CD14-positive monocyte (primary cell): ENCODE measurements at regions not wholly inside any gene's neighbourhood (a gene's known extent, or its start where the extent isn't known, plus 50 kb on each side); places are given as distances from the start of the nearest gene placed in this dataset.

Experiments
- DNase-seq, 3 donors: peaks; one replicate each; pipeline ENCODE4 v3.0.0-alpha.2; 2011 to 2022
- H2AFZ ChIP-seq: 2 replicates; pipeline ENCODE4 v1.6.0; 2012; ENCODE audit warnings: mild to moderate bottlenecking, low read depth, low read length, inconsistent platforms; ENCODE audit not compliant: insufficient read depth, poor library complexity, severe bottlenecking
- H3K27ac ChIP-seq, 2 donors: 1 replicate in 1 of 2; 2 replicates in 1 of 2; pipeline ENCODE4 v1.5.1; 2012 to 2013; ENCODE audit warnings: low read length in 2 of 2, control low read depth in 1 of 2, inconsistent platforms in 1 of 2, low read depth in 1 of 2, mild to moderate bottlenecking in 1 of 2
- H3K27me3 ChIP-seq, 2 donors: one replicate each; pipeline versions ENCODE4 v1.6.0 to v1.6.1; 2011 to 2013; ENCODE audit warnings: low read length in 2 of 2; ENCODE audit not compliant: control insufficient read depth in 2 of 2, insufficient read depth in 2 of 2
- H3K36me3 ChIP-seq, 2 donors: replicated peaks in 1 of 2; 1 replicate in 1 of 2; 2 replicates in 1 of 2; pipeline versions ENCODE4 v1.5.1 to v1.6.1; 2012 to 2013; ENCODE audit warnings: low read length in 2 of 2, control low read depth in 1 of 2, inconsistent platforms in 1 of 2, mild to moderate bottlenecking in 1 of 2; ENCODE audit not compliant: insufficient read depth in 2 of 2, control insufficient read depth in 1 of 2
- H3K4me1 ChIP-seq, 2 donors: 1 replicate in 1 of 2; 2 replicates in 1 of 2; pipeline versions ENCODE4 v1.5.1 to v1.6.1; 2012 to 2013; ENCODE audit warnings: low read length in 2 of 2, control low read depth in 1 of 2, inconsistent platforms in 1 of 2, mild to moderate bottlenecking in 1 of 2, moderate library complexity in 1 of 2; ENCODE audit not compliant: insufficient read depth in 2 of 2, control insufficient read depth in 1 of 2
- H3K4me2 ChIP-seq: replicated peaks from 2 replicates; pipeline ENCODE3; 2012; ENCODE audit warnings: low read length, moderate library complexity, mild to moderate bottlenecking; ENCODE audit not compliant: poor library complexity, severe bottlenecking; ENCODE audit errors: extremely low read depth
- H3K4me3 ChIP-seq, 3 experiments: fragments of 200-600 bp in 1 of 3; sonication (generic) in 1 of 3; replicated peaks in 1 of 3; 1 replicate in 2 of 3; 2 replicates in 1 of 3; pipeline ENCODE4 v1.5.1; 2011 to 2013; ENCODE audit warnings: low read length in 3 of 3, mild to moderate bottlenecking in 3 of 3, control low read depth in 2 of 3, low read depth in 2 of 3, inconsistent platforms in 1 of 3, moderate library complexity in 1 of 3
- H3K79me2 ChIP-seq: 2 replicates; pipeline ENCODE4 v1.6.0; 2012; ENCODE audit warnings: mild to moderate bottlenecking, control low read depth, inconsistent platforms, low read length, moderate library complexity; ENCODE audit not compliant: insufficient read depth
- H3K9ac ChIP-seq: 2 replicates; pipeline ENCODE4 v1.6.0; 2017; ENCODE audit warnings: low read length, mild to moderate bottlenecking; ENCODE audit not compliant: insufficient read depth, poor library complexity, severe bottlenecking
- H3K9me3 ChIP-seq, 2 donors: replicated peaks in 1 of 2; 1 replicate in 1 of 2; 2 replicates in 1 of 2; pipeline versions ENCODE4 v1.5.1 to v1.6.1; 2012 to 2013; ENCODE audit warnings: low read length in 2 of 2, control low read depth in 1 of 2; ENCODE audit not compliant: control insufficient read depth in 1 of 2, insufficient read depth in 1 of 2
- H4K20me1 ChIP-seq: 2 replicates; pipeline ENCODE4 v1.6.0; 2012; ENCODE audit warnings: mild to moderate bottlenecking, low read length, control low read depth, moderate library complexity; ENCODE audit not compliant: insufficient read depth
- H3K27ac Mint-ChIP-seq, 7 donors: one replicate each; pipeline ENCODE4 v1.8.0; 2020; ENCODE audit warnings: mild to moderate bottlenecking in 7 of 7, mixed read lengths in 7 of 7, moderate library complexity in 6 of 7, inconsistent platforms in 2 of 7
- H3K27me3 Mint-ChIP-seq, 3 donors: one replicate each; pipeline ENCODE4 v1.8.0; 2021 to 2022; ENCODE audit warnings: low read depth in 3 of 3, mild to moderate bottlenecking in 3 of 3, mixed read lengths in 3 of 3, moderate library complexity in 3 of 3, inconsistent platforms in 1 of 3
- H3K36me3 Mint-ChIP-seq, 2 donors: one replicate each; pipeline ENCODE4 v1.8.0; 2020; ENCODE audit warnings: mixed read lengths in 2 of 2, inconsistent platforms in 1 of 2, mild to moderate bottlenecking in 1 of 2
- H3K4me1 Mint-ChIP-seq: one replicate; pipeline ENCODE4 v1.8.0; 2020; ENCODE audit warnings: mild to moderate bottlenecking, mixed read lengths
- H3K4me3 Mint-ChIP-seq, 2 donors: one replicate each; pipeline ENCODE4 v1.8.0; 2020; ENCODE audit warnings: mild to moderate bottlenecking in 2 of 2, mixed read lengths in 2 of 2, moderate library complexity in 1 of 2
- H3K9me3 Mint-ChIP-seq, 7 donors: one replicate each; pipeline ENCODE4 v1.8.0; 2020 to 2022; ENCODE audit warnings: mixed read lengths in 7 of 7, mild to moderate bottlenecking in 6 of 7, moderate library complexity in 6 of 7, inconsistent platforms in 2 of 7
- CTCF ChIP-seq: fragments of 200-600 bp; IDR thresholded peaks from one replicate; pipeline ENCODE4 v1.8.0; 2022; ENCODE audit warnings: antibody characterized with exemption, mild to moderate bottlenecking
- WGBS: methylation state at CpG from one replicate; pipeline ENCODE4 v1.1.5; 2013; ENCODE audit warnings: missing lambda C conversion rate; ENCODE audit not compliant: insufficient coverage; 5-methylcytosine and 5-hydroxymethylcytosine counted together
- intact Hi-C, 2 donors: fragments of 100-400 bp; cut with micrococcal nuclease; formaldehyde crosslinking; loops; one replicate each; pipeline versions ENCODE4 v1.15.0 to v1.15.1; 2023

- Mint-ChIP-seq H3K36me3 (no peaks in the 10 kb centered on the region), H3K9me3 (peaks cover 0 to 6% (median 0%) of the 10 kb centered on the region in 7 donors), H3K27me3 (peaks cover 0 to 4% (median 2%) of the 10 kb centered on the region in 3 donors), H3K4me3 (no peak overlapping the region), H3K27ac (no peak overlapping the region), H3K4me1 (no peaks in the 10 kb centered on the region)
- Histone ChIP-seq H3K9me3 (no peaks in the 10 kb centered on the region), H3K36me3 (no peaks in the 10 kb centered on the region), H3K4me1 (no peaks in the 10 kb centered on the region), H3K27ac (no peak overlapping the region), H3K27me3 (no peaks in the 10 kb centered on the region), H4K20me1 (no peaks in the 10 kb centered on the region), H2AFZ (no peak overlapping the region), H3K4me3 (no peak overlapping the region), H3K79me2 (no peaks in the 10 kb centered on the region), H3K9ac (no peak overlapping the region), H3K4me2 (no peak overlapping the region)
- TF ChIP-seq CTCF, result no peak
- intact Hi-C loops, result no loop called here
- DNase-seq, result no peak
- no CpG with 5 or more reads among the region's 2 CpGs for WGBS
These were observed 111.5 kb upstream of the WDFY3 start for GRCh38 chr4:85078016-85078415.

- H3K36me3 Mint-ChIP-seq, result no peaks in the 10 kb centered on the region
- H3K79me2 ChIP-seq, result no peaks in the 10 kb centered on the region
- no CpG with 5 or more reads among the region's 1 CpG for WGBS
- no peaks in the 10 kb centered on the region for H3K4me1 ChIP-seq
- intact Hi-C loops, result no loop called here
- H3K4me3 ChIP-seq, result no peak overlapping the region
- no peaks in the 10 kb centered on the region for H3K27me3 ChIP-seq
- H3K4me3 Mint-ChIP-seq, result no peak overlapping the region
- no peak for DNase-seq
- H3K4me2 ChIP-seq, result no peak overlapping the region
- no peaks in the 10 kb centered on the region for H4K20me1 ChIP-seq
- no peaks in the 10 kb centered on the region for H3K4me1 Mint-ChIP-seq
- H3K36me3 ChIP-seq, result no peaks in the 10 kb centered on the region
- no peak overlapping the region for H3K27ac ChIP-seq
- H3K9me3 Mint-ChIP-seq, result no peaks in the 10 kb centered on the region
- H3K9me3 ChIP-seq, result no peaks in the 10 kb centered on the region
- H3K27ac Mint-ChIP-seq, result peak overlapping the region in 1 of 7 donors; percentile 46
- TF ChIP-seq CTCF, result no peak
- H2AFZ ChIP-seq, result no peak overlapping the region
- H3K9ac ChIP-seq, result no peak overlapping the region
- H3K27me3 Mint-ChIP-seq, result peaks cover 0 to 9% (median 0%) of the 10 kb centered on the region in 3 donors
These were observed 114.7 kb upstream of the WDFY3 start for GRCh38 chr4:85081196-85081595.
